ENCODE measurements at regions not wholly inside any gene's neighbourhood (a gene's known extent, or its start where the extent isn't known, plus 50 kb on each side); places are given as distances from the start of the nearest gene placed in this dataset.
"Not testable (repeated sequence)": the region's sequence is repeated elsewhere in the genome, so short reads cannot be mapped to it uniquely, and the experiment has no call there.

DNA sequence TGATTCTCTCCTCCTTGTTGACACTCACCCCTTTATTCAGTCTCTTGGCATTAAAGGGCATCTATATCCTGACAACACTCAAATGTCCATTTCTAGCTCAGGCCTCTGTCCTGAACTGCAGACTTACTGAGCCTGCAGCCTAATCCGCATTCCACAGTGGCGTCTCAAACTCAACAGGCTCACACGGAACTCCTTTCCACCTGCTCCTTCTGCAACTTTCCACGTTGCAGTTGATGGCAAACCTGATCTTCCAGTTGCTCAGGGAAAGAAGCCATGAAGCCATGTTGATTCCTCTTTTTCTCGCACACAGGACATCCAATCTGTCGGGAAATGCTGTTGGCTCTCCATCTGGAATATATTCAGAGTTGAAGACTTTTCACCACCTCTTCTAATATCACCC is 522.4 kb downstream of the CCSER2 start:
- DNase-seq (ENCODE audit: low read depth) = no peak

DNA sequence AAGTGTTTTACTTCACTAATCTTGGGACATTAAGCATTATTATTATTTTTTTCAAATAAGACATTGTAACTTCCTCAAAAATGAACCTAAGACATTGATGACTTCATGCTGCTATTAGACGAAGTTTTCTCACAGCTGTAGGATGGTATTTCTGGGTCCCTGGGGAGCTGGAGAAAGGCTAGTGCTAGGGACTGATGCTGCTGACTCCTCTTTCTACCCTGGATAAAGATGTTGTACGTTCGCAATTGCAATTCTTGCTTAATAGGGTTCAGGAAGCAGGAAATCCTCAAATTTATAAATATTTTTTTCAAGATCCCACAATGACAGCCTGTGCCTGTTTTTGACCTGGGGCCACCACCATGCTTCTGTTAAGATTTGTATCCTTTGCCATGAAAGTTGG is 526.0 kb downstream of the CCSER2 start:
- no peak for DNase-seq (ENCODE audit: low read depth)

DNA sequence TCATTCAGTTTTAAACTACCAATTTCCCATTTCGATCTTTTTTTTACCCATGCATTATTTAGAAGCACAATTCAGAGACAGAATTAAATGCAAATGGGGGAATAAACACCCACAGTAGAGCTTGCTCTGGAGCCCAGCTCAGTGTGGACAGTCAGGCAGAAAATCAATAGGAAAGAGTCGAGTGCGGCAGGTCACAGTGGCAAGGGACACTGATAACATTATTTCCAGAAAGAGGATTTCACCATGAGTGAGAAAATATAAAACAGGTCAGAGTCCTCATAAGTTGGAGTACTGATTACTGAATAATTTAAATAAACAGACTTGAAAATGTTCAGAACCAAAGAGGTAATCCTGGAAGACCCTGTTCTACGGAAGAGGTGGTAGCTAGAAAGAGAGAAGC is 532.5 kb downstream of the CCSER2 start:
- no peak for DNase-seq (ENCODE audit: low read depth)

GRCh38 chr10:84862551-84862950 is 534.2 kb downstream of the CCSER2 start:
- DNase-seq (ENCODE audit: low read depth) = no peak

DNA sequence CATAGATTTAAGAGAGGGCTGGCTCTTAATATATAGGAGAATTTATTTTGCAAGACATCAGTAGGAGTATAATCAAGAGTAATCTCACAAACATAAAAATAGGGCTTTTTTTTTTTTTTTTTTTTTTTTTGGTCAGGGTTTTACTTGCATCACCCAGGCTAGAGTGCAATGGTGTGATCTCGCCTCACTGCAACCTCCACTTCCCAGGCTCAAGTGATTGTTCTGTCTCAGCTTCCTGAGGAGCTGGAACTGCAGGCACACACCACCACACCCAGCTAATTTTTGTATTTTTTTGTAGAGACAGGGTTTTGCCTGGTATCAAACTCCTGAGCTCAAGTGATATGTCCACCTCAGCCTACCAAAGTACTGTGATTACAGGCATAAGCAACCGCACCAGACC is 535.3 kb downstream of the CCSER2 start:
- no peak for DNase-seq (ENCODE audit: low read depth)

- DNase-seq (ENCODE audit: low read depth) = no peak
Observed at GRCh38 chr10:84876116-84876999, 548.0 kb downstream of the CCSER2 start.

- DNase-seq (ENCODE audit: low read depth) = no peak
Observed at GRCh38 chr10:84879991-84880390, 551.6 kb downstream of the CCSER2 start.

- DNase-seq (ENCODE audit: low read depth) = not testable (repeated sequence)
Observed at GRCh38 chr10:84881696-84882095, 553.3 kb downstream of the CCSER2 start.

- no peak for DNase-seq (ENCODE audit: low read depth)
Observed at GRCh38 chr10:84890706-84891105, 562.3 kb downstream of the CCSER2 start.

- DNase-seq (ENCODE audit: low read depth) = no peak
Observed at GRCh38 chr10:84891631-84892030, 563.2 kb downstream of the CCSER2 start.

GRCh38 chr10:84895541-84895940 is 567.2 kb downstream of the CCSER2 start:
- no peak for DNase-seq (ENCODE audit: low read depth)

- no peak for DNase-seq (ENCODE audit: low read depth)
Observed at GRCh38 chr10:84896909-84897308, 568.5 kb downstream of the CCSER2 start.

- no peak for DNase-seq (ENCODE audit: low read depth)
Observed at GRCh38 chr10:84899268-84899667, 570.9 kb downstream of the CCSER2 start.

DNA sequence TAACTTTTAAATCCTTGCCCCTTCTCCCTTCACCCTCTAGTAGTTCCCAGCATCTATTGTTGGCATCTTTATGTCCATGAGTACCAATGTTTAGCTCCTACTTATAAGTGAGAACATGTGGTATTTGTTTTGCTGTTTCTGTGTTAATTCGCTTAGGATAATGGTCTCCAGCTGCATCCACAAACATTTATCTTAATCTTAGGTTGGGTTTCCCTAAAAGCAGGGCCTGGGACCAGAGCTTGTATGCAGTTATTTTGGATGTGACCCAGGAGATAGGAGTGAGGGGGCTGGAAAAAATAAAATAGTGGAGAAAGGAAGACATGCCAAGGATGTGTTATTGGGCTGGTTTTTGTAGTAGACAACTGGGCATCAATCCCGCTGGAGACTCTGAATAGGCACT is 571.8 kb downstream of the CCSER2 start:
- DNase-seq (ENCODE audit: low read depth) = no peak

GRCh38 chr10:84901885-84902284 is 573.5 kb downstream of the CCSER2 start:
- no peak for DNase-seq (ENCODE audit: low read depth)

DNA sequence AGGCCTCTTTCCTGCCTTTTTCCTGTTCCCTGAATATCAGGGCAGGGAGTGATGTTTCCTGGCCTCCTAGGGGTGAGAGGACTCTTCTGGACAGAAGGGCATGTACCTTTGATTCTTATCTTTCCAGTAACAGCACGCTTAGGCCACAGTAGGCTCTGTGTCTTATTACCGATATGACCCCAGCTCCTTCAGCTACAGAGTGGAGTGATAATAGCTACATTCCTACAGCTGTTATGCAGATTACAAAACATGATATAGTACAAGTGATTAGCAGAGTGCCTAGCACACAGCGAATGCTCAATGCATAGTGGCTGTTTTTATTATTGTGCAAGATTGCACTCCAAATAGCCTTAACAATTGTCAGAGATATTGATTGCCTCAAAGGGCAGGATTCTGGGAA is 574.2 kb downstream of the CCSER2 start:
- DNase-seq (ENCODE audit: low read depth) = no peak

DNA sequence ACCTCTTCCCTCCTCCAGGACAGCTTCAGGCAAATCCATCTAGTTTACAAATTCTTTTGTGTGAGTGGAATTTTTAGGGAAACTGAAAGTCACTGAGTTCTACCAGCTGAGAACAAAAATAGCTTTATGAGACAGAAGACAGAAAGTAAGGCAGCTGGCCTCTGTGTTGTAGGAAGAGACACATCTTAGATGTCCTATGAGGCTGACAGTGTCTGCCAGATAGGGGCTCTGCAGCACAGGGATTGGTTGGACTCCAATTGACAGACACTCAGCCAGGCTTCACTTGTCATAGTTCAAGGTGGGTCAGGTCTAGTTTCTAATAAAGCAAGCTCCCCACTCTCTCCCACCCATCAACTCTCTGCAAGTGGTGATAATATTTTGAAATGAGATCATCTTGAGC is 574.9 kb downstream of the CCSER2 start:
- no peak for DNase-seq (ENCODE audit: low read depth)

- no peak for DNase-seq (ENCODE audit: low read depth)
Observed at GRCh38 chr10:84907461-84908009, 579.1 kb downstream of the CCSER2 start.

DNA sequence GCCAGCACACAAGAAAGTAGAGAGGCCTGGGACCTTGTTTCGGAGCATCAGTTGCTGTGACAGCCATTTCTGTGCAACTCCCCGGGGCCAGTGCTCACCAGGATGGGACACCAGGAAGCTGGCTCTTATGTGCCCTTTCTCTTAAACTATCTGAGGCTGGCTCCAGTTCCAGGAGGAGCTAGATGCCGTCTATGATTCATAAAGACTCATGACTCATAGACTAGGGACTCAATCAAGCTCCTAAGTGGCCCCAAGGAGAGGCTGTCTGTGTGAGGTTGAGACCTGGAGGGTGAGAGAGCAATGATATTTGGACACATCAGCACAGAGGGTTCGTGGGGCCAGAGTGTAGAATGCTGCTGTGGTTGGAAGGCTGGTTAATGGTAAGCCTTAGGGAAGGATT is 580.1 kb downstream of the CCSER2 start:
- DNase-seq (ENCODE audit: low read depth) = no peak

- no peak for DNase-seq (ENCODE audit: low read depth)
Observed at GRCh38 chr10:84921701-84922100, 593.3 kb downstream of the CCSER2 start.

GRCh38 chr10:84924131-84924530 is 595.7 kb downstream of the CCSER2 start:
- no peak for DNase-seq (ENCODE audit: low read depth)

- DNase-seq (ENCODE audit: low read depth) = no peak
Observed at GRCh38 chr10:84925495-84925894, 597.1 kb downstream of the CCSER2 start.

DNA sequence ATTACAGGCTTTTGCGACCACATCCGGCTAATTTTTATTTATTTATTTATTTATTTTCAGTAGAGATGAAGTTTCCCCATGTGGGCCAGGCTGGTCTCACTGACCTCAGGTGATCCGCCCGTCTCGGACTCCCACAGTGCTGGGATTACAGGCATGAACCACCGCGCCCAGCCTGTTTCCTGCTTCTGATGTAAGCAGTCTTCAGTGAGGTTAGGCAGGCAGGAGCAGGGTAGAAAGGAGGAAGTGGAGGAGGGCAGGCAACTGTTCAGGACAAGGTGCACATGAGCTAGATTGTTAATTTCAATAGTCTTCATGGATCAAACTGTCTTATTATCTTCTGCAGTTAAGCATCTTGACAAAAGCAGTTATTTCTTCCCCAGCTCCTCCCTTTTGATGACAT is 605.0 kb downstream of the CCSER2 start:
- DNase-seq (ENCODE audit: low read depth) = no peak

DNA sequence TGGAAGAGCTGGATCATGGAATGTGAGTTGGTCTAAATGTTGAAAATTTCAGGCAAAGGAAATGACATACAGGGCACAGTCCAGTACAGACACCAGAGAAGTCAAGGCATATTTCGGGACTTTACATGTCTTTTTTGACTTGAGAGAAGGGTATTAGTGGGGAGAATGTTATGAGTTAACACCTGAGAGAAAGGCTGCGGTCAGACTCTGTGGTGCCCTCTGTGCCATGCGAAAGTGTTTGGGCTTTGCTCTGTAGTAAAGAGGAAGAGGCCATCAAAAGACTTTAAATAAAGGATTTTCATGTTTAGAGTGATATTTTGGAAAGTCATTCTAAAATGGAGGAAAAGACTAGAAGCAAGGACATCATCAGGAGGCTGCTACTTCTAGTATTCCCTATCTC is 607.4 kb downstream of the CCSER2 start:
- DNase-seq (ENCODE audit: low read depth) = no peak
